CD4-positive, alpha-beta T cell treated with Interleukin-17A for 4 hours (primary cell): ENCODE measurements at regions not wholly inside any gene's neighbourhood (a gene's known extent, or its start where the extent isn't known, plus 50 kb on each side); places are given as distances from the start of the nearest gene placed in this dataset.

ENCODE experiments used
- DNase-seq: peaks from one replicate; pipeline ENCODE4 v3.0.0-alpha.2; 2020; ENCODE audit warnings: mixed read lengths

DNA sequence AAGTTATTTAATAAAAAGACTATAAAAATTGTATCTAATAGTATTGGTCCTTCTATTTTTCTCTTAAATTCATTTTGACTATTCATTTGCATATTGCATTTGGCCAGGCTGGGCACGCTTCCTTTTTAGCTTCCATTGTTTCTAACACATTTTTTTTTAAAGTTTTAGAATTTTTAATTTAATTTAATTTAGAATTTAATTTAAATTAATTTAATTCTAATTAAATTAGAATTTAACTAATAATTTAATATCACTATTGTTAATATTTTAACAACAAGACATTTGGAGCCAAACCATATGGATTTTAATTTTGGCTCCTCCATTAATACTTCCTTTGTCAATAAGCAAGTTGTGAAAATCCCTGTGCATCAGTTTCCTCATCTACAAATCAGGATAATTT is 856.9 kb upstream of the SEL1L start:
- no peak for DNase-seq

DNA sequence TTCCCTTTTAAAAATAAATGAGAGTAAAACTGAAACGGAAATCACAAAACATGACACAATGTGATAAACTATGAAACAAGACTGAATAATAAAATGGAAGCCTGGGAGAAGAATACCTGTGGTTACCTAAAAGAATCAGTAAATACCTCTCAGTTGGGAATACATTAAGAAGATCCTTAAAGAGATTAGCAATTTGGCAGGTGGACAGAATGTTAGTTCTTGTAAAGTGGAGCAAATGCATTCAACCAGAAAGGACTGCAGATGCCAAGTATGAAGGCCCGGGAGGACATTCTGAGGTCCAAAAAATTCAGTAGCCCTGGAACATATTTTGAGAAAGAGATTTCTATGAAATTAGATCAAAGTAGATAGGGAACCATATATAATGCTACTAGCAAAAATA is 861.3 kb upstream of the SEL1L start:
- no peak for DNase-seq

DNA sequence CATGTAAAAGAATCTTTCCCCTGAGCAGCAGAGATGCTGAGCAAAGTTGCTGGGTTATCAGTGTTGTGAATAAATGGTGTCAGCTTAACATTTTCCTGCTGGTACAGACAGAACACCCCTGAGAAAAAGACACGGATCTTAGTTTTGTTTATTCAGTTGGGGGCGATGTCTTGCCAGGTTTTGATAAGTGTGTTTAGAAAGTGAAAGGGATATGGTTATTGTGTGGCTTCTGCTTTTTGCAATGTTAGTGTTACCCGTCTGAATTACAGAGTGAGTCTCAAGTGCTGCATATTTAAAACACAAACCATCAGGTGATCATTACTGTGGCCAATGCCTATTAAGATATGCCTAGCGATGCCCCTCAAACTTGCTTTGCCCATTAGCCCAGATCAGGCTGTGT is 864.6 kb upstream of the SEL1L start:
- DNase-seq = no peak

DNA sequence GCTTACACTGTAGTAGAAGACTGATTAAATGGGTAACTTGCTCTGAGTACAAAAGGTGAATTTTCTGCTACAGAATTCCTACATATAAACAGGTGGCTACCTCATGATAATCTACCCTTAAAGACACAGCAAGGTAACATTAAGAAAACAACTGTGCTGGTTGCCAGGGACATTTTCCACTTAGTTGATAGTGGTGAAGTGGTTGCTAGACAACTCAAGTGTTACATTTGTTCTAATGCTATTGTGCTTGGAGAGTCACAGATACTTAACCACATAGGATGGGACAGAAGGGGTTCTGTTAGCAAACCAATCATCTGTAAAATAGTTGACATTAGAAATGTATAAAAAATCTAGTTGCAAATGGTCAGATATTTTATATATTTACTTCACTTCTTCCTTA is 870.3 kb upstream of the SEL1L start:
- no peak for DNase-seq

DNA sequence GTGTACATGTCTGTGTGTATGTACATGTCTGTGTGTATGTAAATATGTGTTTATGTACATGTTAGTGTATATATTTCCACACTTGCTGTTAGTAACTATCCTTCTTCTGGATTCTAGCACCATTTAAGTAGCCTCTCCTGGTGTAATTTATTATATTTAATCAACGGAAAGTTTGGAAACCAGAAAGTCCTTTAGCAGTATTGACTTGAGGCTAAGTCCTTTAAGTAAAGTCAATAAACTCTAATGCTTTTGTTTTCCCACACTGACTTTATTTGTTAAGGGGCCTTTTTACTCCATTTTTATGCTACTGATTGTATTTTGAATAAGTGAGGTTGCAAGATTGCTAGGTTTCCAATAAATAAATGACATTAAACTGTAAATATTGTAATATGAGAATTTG is 876.4 kb upstream of the SEL1L start:
- no peak for DNase-seq

DNA sequence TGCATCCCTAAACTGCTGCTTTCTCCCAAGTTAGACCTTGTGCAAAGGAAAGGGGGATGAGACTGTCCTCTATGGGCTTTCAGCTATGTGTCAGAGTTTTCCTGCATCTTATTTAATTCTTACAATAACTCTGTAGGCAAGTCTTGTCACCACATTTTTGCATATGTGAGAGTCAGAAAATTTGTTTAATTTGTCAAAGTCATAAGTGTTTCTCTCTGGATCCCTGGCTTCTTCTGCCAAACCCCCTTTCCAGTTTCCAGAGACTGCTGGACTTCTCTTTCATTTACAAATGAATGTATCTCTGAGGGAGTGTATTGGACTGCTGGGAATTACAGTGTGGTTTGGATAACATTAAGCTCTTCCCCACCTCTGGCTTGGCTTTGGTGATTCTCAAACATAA is 877.6 kb upstream of the SEL1L start:
- no peak for DNase-seq

DNA sequence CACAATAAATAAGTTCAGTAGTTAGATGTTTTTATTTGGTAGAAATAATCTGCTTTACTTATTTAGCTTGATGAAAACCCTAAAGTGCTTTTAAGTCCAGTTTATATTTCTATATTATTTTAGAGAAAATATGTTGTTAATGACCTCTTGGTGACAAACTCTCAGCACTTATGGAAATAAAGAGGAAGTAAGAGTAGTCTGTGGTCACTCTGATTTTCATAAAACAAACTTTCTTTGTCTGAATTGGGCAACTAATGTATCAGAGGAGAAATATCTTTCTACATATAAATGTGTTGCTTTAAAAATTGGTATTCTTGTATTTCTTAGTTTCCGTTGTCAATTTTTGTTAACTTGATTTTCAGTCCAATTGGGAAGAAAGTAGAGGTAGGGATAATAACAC is 878.9 kb upstream of the SEL1L start:
- DNase-seq = no peak

DNA sequence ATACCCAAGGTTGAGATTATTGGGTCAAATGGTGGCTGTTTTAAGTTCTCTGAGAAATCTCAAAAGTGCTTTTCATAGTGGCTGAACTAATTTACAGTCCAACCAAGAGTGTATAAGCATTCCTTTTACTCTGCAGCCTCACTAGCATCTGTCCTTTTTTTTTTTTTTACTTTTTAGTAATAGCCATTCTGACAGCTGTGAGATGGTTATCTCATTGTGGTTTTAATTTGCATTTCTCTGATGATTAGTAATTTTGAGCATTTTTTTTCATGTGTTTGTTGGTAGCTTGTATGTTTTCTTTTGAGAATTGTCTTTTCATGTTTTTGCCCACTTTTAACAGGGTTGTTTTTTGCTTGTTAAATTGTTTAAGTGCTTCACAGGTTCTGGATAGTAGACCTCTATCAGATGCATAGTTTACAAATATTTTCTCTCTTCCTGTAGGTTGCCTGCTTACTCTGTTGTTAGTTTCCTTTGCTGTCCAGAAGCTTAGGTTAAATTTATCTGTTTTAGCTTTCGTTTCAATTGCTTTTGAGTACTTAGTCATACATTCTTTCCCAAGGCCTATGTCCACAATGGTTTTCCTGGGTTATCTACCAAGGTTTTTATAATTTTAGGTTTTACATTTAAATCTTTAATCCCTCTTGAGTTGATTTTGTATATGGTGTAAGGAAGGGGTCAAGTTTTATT is 881.3 kb upstream of the SEL1L start:
- no peak for DNase-seq

DNA sequence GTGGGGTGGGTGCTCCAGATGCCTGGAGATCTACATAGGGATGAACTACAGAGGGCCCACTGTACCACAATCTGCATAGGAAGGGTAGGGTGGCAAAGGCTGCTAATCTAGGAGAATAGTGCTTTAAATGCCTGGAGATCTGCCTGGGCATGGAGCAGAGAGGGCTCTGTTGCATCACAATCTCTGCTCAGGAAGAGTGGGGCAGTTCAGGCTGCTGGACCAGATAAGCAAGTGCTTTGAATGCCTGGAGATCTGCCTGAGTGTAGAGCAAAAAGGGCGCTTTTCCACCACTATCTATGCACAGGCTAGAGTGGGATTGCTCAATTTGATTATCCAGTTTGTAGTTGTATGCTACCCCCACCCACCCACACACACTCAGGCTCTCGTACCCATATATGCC is 886.3 kb upstream of the SEL1L start:
- DNase-seq = no peak

DNA sequence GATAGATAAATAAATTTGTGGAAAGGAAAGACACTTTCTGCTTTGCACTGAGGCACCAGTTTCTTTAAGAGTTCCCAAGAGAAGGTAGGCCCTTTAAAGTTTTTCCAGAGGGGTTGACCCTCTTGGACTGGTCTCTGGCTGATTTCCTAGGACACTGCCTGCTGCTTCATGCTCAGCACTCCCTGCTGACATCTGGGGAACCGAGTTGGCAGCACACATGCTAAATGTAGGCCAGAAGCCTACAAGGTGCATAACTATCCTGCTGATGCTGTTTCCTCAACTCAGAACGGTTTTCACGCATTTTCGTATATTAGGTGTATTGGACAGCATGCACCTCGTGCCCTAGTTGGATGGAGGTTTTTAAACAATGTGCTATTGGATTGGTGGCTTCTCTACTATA is 887.2 kb upstream of the SEL1L start:
- no peak for DNase-seq

DNA sequence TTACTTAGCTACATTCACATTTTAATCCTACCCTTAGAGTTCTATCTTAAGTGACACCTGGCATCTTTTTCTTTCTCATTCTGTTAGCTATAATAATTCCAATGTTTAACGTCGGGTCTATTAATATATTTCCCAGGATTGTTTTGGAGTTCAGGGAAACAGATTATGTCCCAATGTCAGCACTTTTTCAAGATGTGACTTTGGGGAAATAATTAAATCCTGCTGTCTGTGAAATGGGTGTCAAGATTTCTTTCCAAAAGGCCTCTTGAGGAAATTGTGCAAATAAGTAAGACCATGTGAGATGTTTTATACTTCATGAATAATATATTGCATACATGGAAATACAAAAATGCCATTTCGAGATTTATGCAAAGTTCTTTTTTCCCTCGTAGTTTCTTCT is 887.6 kb upstream of the SEL1L start:
- DNase-seq = no peak

DNA sequence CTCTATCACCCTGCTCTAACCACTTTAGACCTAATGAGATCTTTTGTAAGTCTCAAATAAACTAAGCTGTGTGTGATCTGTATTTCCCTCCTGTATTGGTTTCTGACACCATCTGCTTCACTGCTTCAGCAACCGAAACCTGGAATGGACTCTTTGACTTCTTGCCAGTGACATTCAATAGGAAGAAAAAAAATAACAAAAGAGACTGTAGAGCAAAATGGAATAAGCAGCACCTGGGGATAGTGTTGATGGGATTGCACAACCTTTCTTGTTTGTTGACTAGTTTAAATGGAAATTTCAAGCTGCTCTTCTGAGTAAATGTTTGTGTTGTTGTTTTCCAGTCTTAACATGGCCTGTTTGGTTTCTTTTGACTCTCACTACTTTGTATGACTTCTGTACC is 888.6 kb upstream of the SEL1L start:
- no peak for DNase-seq

DNA sequence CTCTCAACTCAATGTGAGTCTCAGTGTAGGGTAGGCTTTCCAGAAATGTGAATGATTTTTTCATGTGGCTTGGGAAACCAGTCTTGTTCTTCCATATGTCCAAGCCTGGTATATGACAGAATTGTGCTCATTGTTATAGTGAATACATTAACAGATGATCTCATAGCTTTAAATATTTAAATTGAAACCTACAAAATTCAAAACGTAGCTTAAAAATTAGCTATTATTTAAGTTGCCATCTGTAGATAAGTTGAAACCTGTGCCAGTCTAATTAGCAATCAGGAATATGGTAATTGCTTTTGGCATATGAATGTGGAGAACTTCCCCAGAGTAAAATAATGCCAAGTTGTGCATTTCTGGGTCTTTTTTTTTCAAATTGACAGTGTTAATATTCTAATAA is 891.6 kb upstream of the SEL1L start:
- DNase-seq = no peak

DNA sequence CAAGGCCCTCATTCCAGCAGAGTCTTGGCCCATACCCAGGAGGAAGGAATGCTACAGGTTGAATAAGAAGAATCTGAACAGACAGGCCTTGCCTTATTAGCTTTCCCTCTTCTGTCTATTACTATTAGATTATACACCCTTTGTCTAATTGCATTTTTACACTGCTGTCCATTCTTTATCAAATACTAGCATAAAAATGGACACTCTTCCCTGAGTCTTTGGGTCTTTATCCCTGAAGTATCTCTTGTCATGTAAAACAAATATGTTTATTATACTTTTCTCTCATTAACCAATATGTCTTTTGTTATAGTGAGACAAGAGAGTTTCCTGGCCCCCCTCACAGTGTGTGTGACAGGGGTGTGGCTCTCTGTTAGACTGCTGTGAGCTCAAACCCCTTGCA is 897.4 kb upstream of the SEL1L start:
- DNase-seq = no peak

DNA sequence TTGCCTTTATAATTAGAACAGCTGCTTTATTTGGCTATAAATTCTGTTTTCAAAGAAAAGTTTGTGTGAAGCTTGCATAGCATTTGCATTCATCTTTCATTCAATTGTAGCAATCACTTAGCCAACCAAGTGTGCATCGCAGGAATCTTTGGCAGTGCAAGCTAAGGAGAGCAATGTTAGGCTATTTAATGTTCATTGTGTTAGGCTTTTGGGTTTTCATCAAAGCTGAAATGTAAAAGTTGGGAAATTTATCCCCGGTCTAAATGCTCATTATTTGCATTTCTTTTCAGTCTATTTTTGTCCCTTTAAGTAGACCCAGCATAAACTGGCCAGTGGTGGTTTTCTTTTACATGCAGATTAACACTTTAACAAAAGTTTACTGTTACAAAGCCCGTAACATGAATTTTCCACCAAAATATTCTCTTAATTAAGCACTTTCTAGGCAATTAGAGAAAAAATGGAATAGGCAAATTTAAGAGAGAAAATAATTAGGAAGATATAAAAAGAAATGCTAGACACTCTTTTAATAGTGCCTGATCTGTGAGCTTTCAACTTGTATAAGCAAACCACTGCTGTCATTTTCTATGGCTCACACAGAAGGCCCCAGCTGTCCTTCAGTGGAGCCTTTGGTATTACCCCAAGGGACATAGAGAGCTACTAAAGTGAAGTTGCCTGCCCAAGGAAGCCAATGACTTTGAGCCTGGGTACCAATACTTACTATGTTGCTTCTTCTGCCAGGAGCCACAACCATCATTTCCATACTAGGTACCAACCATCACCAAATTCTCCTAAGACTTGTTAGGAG is 898.9 kb upstream of the SEL1L start:
- DNase-seq = no peak

DNA sequence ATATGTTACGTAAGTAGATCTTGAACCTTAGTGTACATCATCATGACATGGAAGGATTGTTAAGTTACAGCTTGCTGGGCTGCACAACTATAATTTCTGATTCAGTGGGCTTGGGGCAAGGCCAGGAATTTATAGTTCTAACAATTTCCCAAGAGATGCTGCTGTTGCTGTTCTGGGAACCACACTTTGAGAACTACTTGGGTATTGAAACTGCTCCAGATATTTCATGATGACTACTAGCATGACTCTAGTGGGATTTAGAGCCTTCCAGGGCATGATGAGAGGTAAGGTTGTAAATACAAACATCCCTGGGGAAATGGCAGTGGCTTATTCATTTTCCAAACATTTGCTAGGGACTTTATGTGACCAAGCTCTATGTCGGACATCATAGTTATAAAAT is 904.8 kb upstream of the SEL1L start:
- DNase-seq = no peak

DNA sequence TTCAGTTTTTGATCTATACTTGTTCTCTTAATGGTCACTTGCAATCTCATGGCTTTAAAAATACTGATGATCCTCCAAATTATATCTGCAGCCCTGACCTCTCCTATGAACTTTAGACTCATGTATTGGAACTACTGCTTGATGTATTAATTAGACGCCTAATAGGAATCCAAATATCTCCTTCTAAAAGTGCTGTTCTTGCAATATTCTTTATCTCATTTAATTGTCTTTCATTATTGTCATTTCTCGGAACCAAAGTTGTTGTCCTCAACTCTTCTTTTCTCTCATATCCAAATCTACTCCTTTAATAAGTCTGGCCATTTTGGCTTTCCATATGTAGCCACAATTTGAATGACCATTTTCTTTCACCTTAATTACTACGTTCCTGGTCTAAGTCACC is 907.6 kb upstream of the SEL1L start:
- DNase-seq = no peak

DNA sequence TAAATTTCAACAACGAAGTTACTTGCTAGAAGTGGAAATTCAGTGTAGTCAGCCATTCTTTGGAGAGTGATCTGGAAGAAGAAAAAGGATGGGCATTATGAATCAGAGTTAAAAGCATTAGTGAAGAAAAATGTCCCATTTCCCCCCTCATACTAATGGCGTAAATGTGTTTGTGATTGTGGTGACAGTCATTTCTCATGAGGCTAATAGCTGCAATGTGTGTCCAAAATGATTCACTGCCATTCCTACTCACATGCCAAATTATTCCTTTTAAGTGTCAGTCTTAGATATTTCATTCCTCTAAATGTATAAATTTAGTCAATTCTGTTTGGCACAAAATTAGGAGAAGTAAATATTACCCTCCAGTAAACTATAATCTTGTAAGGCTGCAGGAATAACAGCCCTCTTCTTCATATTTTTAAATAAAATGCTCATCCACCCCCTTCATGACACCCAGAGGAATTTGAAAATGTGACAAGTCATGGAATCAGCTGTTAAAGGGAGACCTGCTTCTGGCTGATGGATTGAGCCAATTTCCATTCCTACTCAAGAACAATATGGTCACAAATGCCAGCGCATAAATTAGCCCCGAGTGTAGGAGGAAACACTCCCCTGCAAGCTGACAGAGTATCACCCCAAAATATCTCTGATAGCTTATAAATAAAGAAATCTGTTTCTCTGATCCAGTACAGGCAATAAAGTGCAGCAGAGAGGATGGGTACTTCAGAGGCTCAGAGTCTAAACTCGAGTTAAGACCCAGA is 912.3 kb upstream of the SEL1L start:
- no peak for DNase-seq

DNA sequence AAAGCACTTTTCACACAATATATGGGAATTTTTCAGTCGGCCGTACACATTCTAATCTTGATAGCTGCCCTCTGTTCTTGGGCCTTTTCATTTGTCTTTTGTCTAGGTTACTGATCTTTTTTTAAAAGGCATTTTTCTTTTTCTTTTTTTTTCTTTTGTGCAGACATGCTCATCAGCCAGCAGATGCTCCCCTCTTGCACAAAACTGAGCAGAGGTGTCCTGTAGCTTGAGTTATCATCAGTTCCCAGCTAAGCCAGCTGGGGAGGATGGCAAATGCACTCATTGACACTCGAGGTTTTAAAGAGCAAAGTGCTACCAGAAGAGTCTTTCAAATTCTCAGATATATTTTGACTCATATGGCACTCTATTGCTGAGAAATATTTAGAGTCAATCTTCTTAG is 913.9 kb upstream of the SEL1L start:
- DNase-seq = no peak

DNA sequence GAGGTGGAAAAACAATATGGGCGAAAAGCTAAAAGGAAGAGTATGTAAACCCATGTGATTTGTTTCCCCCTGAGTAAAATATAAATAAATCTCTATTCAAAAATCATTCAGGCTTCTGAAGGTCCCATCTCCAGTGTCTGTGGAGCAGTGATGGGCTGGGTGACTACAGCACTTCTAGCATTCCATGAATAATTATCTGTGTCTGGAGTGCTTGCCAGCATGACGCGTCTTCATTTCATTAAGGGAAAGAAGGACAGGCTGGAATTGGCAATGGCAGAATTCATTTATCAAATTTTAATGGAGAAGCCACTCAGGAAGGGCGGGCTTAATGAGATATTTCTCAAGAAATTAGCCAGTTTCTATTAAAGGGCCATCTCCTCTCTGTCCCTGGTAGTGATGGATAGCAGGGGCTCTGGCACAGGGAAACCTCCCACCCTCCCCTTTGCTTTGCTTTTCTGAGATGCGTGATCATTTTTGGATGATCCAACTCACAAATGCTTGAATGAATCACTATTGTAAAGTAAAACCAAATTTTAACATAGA is 916.3 kb upstream of the SEL1L start:
- no peak for DNase-seq

DNA sequence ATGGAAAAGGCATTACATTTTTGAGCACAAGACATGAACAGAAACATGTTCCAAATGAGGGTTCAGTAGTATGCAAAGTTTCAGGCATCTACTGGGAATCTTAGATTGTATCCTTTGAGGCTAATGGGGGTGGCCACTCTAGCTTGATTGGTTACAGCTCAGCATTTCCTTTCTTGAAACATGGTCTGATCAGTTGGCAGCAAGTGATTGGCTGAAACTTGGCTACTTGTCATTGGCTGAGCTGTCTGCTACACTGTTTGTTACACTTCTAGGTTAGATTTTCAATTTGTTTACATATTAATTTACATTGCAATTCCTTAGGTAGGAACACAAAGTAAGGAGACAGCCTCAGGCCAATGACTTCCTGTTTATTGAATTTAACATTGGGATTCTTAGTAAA is 918.0 kb upstream of the SEL1L start:
- no peak for DNase-seq

DNA sequence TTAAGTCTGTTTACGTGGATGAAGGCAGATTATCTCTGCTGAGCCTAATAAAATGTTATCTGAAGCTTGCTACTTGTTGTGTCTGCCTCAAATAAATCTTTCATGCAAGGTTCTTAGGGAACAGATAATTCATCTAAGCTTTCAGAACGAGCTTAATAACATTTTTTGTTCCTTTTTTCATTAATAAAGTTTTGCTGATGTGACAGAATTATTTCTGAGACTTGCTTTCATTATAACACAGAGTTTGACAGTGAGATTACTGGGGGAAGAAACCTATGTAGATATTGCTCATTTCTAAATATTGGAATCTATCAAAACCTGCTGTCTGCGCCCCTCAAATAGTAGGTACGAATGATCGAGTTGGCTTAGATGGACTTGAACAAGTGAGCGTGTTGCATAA is 948.7 kb upstream of the SEL1L start:
- DNase-seq = no peak

DNA sequence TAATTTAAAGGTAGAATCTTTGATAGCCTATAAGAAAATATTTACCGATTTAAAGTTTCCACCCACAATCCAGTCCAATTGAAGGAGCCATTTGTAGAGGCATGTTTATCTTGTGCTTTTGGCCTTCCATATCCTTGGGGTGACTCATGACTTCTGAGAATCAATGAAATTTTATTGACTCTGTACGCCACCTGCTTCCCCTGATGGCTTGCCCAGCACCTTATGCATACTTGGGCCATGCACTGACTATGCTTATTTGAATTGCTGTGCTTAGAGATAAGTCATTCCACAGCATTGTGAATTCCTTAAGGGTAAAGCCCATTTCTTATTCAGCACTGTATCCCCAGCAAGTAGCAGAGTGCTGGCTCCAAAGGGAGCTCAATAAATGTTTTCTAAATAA is 954.8 kb upstream of the SEL1L start:
- no peak for DNase-seq

DNA sequence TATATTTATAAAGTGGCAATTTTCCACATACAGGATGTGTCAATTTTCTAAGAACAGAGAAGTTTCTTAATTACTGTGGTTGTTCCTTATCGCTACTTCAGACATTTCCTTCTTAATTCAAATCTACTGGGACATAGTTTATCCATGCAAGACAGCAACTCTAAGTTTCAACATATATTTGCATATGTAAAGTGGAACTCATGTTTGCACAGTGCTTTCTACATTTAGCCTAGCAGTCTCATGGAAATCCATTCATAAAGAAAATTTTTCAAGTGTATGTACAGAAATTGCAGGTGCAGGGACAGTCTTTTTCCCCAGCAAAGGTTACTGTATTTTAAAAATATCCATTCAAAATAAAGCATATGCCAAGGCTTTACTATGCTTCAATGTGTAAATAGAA is 956.7 kb upstream of the SEL1L start:
- DNase-seq = no peak
